Nephron (organoid): ENCODE measurements at regions not wholly inside any gene's neighbourhood (a gene's known extent, or its start where the extent isn't known, plus 50 kb on each side); places are given as distances from the start of the nearest gene placed in this dataset.

Experiments used
- H3K27ac Mint-ChIP-seq, 3 experiments: 2 replicates each; pipeline ENCODE4 v1.8.0; 2020; ENCODE audit warnings: mixed read lengths in 3 of 3, mild to moderate bottlenecking in 2 of 3, moderate library complexity in 1 of 3
- H3K27me3 Mint-ChIP-seq: 2 replicates; pipeline ENCODE4 v1.8.0; 2021; ENCODE audit warnings: low read depth, mild to moderate bottlenecking, moderate library complexity, mixed read lengths
- H3K36me3 Mint-ChIP-seq: 2 replicates; pipeline ENCODE4 v1.8.0; 2020; ENCODE audit warnings: low read depth, mixed read lengths
- H3K4me1 Mint-ChIP-seq: 2 replicates; pipeline ENCODE4 v1.8.0; 2020; ENCODE audit warnings: mixed read lengths
- H3K4me3 Mint-ChIP-seq, 3 experiments: 2 replicates each; pipeline ENCODE4 v1.8.0; 2020; ENCODE audit warnings: mild to moderate bottlenecking in 3 of 3, mixed read lengths in 3 of 3, moderate library complexity in 2 of 3
- H3K9me3 Mint-ChIP-seq: 2 replicates; pipeline ENCODE4 v1.8.0; 2020; ENCODE audit warnings: mixed read lengths
- CTCF ChIP-seq, 3 experiments: fragments of 200-600 bp; sonication (generic); IDR thresholded peaks; one replicate each; pipeline ENCODE4 v1.5.0; 2021; ENCODE audit warnings: antibody characterized with exemption in 3 of 3; ENCODE audit not compliant: unreplicated experiment in 3 of 3

GRCh38 chr6:103140308-103141027 is 1719.3 kb downstream of the HACE1 start:
- Mint-ChIP-seq H3K9me3 (peaks cover under 1% of the 10 kb centered on the region), H3K27me3 (no peaks in the 10 kb centered on the region), H3K4me3 (no peak overlapping the region), H3K36me3 (no peaks in the 10 kb centered on the region), H3K4me1 (no peaks in the 10 kb centered on the region), H3K27ac (no peak overlapping the region)
- TF ChIP-seq CTCF (IDR thresholded peaks at IDR 0.05; ENCODE audit: unreplicated experiment in 3 of 3), result no peak

GRCh38 chr6:103139377-103139776 is 1720.3 kb downstream of the HACE1 start:
- no peak overlapping the region for H3K27ac Mint-ChIP-seq
- H3K9me3 Mint-ChIP-seq, result peaks cover 2% of the 10 kb centered on the region
- no peaks in the 10 kb centered on the region for H3K4me1 Mint-ChIP-seq
- no peaks in the 10 kb centered on the region for H3K36me3 Mint-ChIP-seq
- no peak for TF ChIP-seq CTCF (IDR thresholded peaks at IDR 0.05; ENCODE audit: unreplicated experiment in 3 of 3)
- H3K4me3 Mint-ChIP-seq, result no peak overlapping the region
- H3K27me3 Mint-ChIP-seq, result no peaks in the 10 kb centered on the region

GRCh38 chr6:103124471-103124870 is 1731.0 kb downstream of the GRIK2 start:
- Mint-ChIP-seq H3K27ac (no peak overlapping the region), H3K4me3 (no peak overlapping the region), H3K9me3 (no peaks in the 10 kb centered on the region), H3K27me3 (no peaks in the 10 kb centered on the region), H3K4me1 (no peaks in the 10 kb centered on the region), H3K36me3 (no peaks in the 10 kb centered on the region)
- TF ChIP-seq CTCF (IDR thresholded peaks at IDR 0.05; ENCODE audit: unreplicated experiment in 3 of 3), result no peak

GRCh38 chr6:103122766-103123601 is 1729.5 kb downstream of the GRIK2 start:
- peak; percentile 50 to 70 (median 67) for TF ChIP-seq CTCF (IDR thresholded peaks at IDR 0.05; ENCODE audit: unreplicated experiment in 3 of 3)
- H3K27me3 Mint-ChIP-seq, result no peaks in the 10 kb centered on the region
- H3K27ac Mint-ChIP-seq, result no peak overlapping the region
- no peaks in the 10 kb centered on the region for H3K9me3 Mint-ChIP-seq
- H3K36me3 Mint-ChIP-seq, result no peaks in the 10 kb centered on the region
- no peaks in the 10 kb centered on the region for H3K4me1 Mint-ChIP-seq
- no peak overlapping the region for H3K4me3 Mint-ChIP-seq

- H3K36me3 Mint-ChIP-seq, result no peaks in the 10 kb centered on the region
- H3K27ac Mint-ChIP-seq, result no peak overlapping the region
- H3K4me1 Mint-ChIP-seq, result no peaks in the 10 kb centered on the region
- H3K4me3 Mint-ChIP-seq, result no peak overlapping the region
- no peaks in the 10 kb centered on the region for H3K27me3 Mint-ChIP-seq
- no peak for TF ChIP-seq CTCF (IDR thresholded peaks at IDR 0.05; ENCODE audit: unreplicated experiment in 3 of 3)
- H3K9me3 Mint-ChIP-seq, result peaks cover 3% of the 10 kb centered on the region
Observed at GRCh38 chr6:103119056-103119455, 1725.5 kb downstream of the GRIK2 start.
